Activated CD8-positive, alpha-beta T cell treated with anti-CD3 and anti-CD28 coated beads for 36 hours (primary cell): ENCODE measurements at regions not wholly inside any gene's neighbourhood (a gene's known extent, or its start where the extent isn't known, plus 50 kb on each side); places are given as distances from the start of the nearest gene placed in this dataset.

ENCODE experiments used
- ATAC-seq: fragments of 200-7000 bp; cut with Tn5 transposase; one replicate; pipeline ENCODE4 v1.10.0; 2021; ENCODE audit warnings: mild to moderate bottlenecking, moderate library complexity
- CTCF ChIA-PET: fragments of 350-600 bp; sonication (Branson Sonifier 250); formaldehyde crosslinking; loops from one replicate; lab custom pipeline; 2021; ENCODE audit warnings: antibody characterized with exemption; lab: Charles Lee
- POLR2A ChIA-PET: fragments of 350-600 bp; sonication (Branson Sonifier 250); formaldehyde crosslinking; loops from one replicate; lab custom pipeline; 2021; ENCODE audit warnings: antibody characterized with exemption; lab: Charles Lee
- DNase-seq: peaks from one replicate; pipeline ENCODE4 v3.0.0-alpha.2; 2020
- H3K27ac Mint-ChIP-seq: one replicate; pipeline ENCODE4 v1.8.0; 2021; ENCODE audit warnings: mild to moderate bottlenecking, mixed read lengths
- H3K27me3 Mint-ChIP-seq: one replicate; pipeline ENCODE4 v1.8.0; 2021; ENCODE audit warnings: mixed read lengths
- H3K36me3 Mint-ChIP-seq: one replicate; pipeline ENCODE4 v1.8.0; 2021; ENCODE audit warnings: low read depth, mixed read lengths
- H3K4me1 Mint-ChIP-seq: one replicate; pipeline ENCODE4 v1.8.0; 2021; ENCODE audit warnings: low read depth, mixed read lengths
- H3K4me3 Mint-ChIP-seq: one replicate; pipeline ENCODE4 v1.8.0; 2021; ENCODE audit warnings: mild to moderate bottlenecking, moderate library complexity, mixed read lengths
- H3K9me3 Mint-ChIP-seq: one replicate; pipeline ENCODE4 v1.8.0; 2021; ENCODE audit warnings: mixed read lengths
- CTCF ChIP-seq: fragments of 200-600 bp; IDR thresholded peaks from one replicate; pipeline ENCODE4 v1.8.0; 2022; ENCODE audit warnings: antibody characterized with exemption, mild to moderate bottlenecking
- intact Hi-C: fragments of 100-400 bp; cut with micrococcal nuclease; formaldehyde crosslinking; loops from one replicate; pipeline ENCODE4 v1.10.0; 2022

GRCh38 chr5:66246608-66247007, 102.5 kb downstream of the SREK1 start:
- no peak for TF ChIP-seq CTCF
- POLR2A ChIA-PET, result no interaction called here
- DNase-seq (no peak), ATAC-seq (no peak)
- H3K36me3 Mint-ChIP-seq, result no peaks in the 10 kb centered on the region
- no peaks in the 10 kb centered on the region for H3K9me3 Mint-ChIP-seq
- CTCF ChIA-PET, result no interaction called here
- H3K4me1 Mint-ChIP-seq, result no peaks in the 10 kb centered on the region
- H3K27me3 Mint-ChIP-seq, result no peaks in the 10 kb centered on the region
- no peak overlapping the region for H3K4me3 Mint-ChIP-seq
- intact Hi-C loops, result no loop called here
- no peak overlapping the region for H3K27ac Mint-ChIP-seq

GRCh38 chr5:66247176-66247960, 103.3 kb downstream of the SREK1 start:
- ATAC-seq (no peak), DNase-seq (no peak)
- no peak for TF ChIP-seq CTCF
- H3K27ac Mint-ChIP-seq, result no peak overlapping the region
- no peaks in the 10 kb centered on the region for H3K27me3 Mint-ChIP-seq
- no peaks in the 10 kb centered on the region for H3K4me1 Mint-ChIP-seq
- no peaks in the 10 kb centered on the region for H3K9me3 Mint-ChIP-seq
- no peaks in the 10 kb centered on the region for H3K36me3 Mint-ChIP-seq
- intact Hi-C loops, result no loop called here
- ChIA-PET CTCF (no interaction called here), POLR2A (no interaction called here)
- H3K4me3 Mint-ChIP-seq, result no peak overlapping the region

- H3K27me3 Mint-ChIP-seq, result no peaks in the 10 kb centered on the region
- DNase-seq (no peak), ATAC-seq (no peak)
- H3K4me3 Mint-ChIP-seq, result no peak overlapping the region
- CTCF ChIA-PET, result no interaction called here
- POLR2A ChIA-PET, result no interaction called here
- no peaks in the 10 kb centered on the region for H3K4me1 Mint-ChIP-seq
- H3K36me3 Mint-ChIP-seq, result no peaks in the 10 kb centered on the region
- H3K9me3 Mint-ChIP-seq, result no peaks in the 10 kb centered on the region
- intact Hi-C loops, result no loop called here
- TF ChIP-seq CTCF, result no peak
- no peak overlapping the region for H3K27ac Mint-ChIP-seq
Observed at GRCh38 chr5:66248874-66249273, 104.8 kb downstream of the SREK1 start.

GRCh38 chr5:66249920-66250319, 105.8 kb downstream of the SREK1 start:
- no peak overlapping the region for H3K27ac Mint-ChIP-seq
- H3K27me3 Mint-ChIP-seq, result no peaks in the 10 kb centered on the region

More at GRCh38 chr5:66249920-66250319, 105.8 kb downstream of the SREK1 start:
- TF ChIP-seq CTCF, result no peak
- ChIA-PET CTCF (no interaction called here), POLR2A (no interaction called here)
- no peaks in the 10 kb centered on the region for H3K36me3 Mint-ChIP-seq
- H3K4me3 Mint-ChIP-seq, result no peak overlapping the region
- intact Hi-C loops, result no loop called here
- ATAC-seq (no peak), DNase-seq (no peak)
- no peaks in the 10 kb centered on the region for H3K9me3 Mint-ChIP-seq
- H3K4me1 Mint-ChIP-seq, result no peaks in the 10 kb centered on the region
